ENCODE measurements at regions not wholly inside any gene's neighbourhood (a gene's known extent, or its start where the extent isn't known, plus 50 kb on each side); places are given as distances from the start of the nearest gene placed in this dataset.

DNA sequence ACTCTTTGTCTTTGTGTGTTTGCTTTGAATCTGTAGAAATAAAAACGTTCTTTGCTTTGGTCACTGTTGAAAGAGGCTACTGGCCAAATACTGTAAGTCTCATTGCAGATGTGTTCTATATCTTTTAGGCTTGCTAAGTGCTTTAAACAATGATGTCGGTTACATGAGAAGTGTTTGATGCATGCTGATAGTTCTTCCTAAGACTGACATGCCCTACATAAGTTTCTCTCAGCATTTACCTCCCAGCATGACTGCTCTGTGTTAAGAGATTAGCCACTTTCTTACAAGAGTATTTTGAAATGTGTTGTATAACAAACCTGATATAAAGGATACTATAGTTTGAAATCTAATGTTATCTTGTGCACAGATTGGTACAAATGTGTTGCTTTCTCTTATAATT is 1088.7 kb downstream of the NSUN3 start:
- H3K4me3 ChIP-seq (ENCODE audit: low read depth, low read length), result no peak overlapping the region
- no peak overlapping the region for H3K27ac ChIP-seq (ENCODE audit: extremely low read depth, low read depth, low read length)
- CTCF ChIA-PET, result no interaction called here
- no peaks in the 10 kb centered on the region for H3K36me3 ChIP-seq (ENCODE audit: control insufficient read depth in 2 of 2, insufficient read depth in 1 of 2, low read length in 2 of 2)
- H3K9me3 ChIP-seq (ENCODE audit: control insufficient read depth, insufficient read depth, low read depth, low read length), result no peaks in the 10 kb centered on the region
- POLR2A ChIA-PET, result no interaction called here
- TF ChIP-seq, protein P1, sequence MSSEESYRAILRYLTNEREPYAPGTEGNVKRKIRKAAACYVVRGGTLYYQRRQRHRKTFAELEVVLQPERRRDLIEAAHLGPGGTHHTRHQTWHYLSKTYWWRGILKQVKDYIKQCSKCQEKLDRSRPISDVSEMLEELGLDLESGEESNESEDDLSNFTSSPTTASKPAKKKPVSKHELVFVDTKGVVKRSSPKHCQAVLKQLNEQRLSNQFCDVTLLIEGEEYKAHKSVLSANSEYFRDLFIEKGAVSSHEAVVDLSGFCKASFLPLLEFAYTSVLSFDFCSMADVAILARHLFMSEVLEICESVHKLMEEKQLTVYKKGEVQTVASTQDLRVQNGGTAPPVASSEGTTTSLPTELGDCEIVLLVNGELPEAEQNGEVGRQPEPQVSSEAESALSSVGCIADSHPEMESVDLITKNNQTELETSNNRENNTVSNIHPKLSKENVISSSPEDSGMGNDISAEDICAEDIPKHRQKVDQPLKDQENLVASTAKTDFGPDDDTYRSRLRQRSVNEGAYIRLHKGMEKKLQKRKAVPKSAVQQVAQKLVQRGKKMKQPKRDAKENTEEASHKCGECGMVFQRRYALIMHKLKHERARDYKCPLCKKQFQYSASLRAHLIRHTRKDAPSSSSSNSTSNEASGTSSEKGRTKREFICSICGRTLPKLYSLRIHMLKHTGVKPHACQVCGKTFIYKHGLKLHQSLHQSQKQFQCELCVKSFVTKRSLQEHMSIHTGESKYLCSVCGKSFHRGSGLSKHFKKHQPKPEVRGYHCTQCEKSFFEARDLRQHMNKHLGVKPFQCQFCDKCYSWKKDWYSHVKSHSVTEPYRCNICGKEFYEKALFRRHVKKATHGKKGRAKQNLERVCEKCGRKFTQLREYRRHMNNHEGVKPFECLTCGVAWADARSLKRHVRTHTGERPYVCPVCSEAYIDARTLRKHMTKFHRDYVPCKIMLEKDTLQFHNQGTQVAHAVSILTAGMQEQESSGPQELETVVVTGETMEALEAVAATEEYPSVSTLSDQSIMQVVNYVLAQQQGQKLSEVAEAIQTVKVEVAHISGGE (tag by site-specific recombination; conservative IDR thresholded peaks at IDR 0.05; ENCODE audit: low read depth), result no peak
- H3K4me1 ChIP-seq (ENCODE audit: control insufficient read depth, insufficient read depth, low read length), result no peaks in the 10 kb centered on the region

DNA sequence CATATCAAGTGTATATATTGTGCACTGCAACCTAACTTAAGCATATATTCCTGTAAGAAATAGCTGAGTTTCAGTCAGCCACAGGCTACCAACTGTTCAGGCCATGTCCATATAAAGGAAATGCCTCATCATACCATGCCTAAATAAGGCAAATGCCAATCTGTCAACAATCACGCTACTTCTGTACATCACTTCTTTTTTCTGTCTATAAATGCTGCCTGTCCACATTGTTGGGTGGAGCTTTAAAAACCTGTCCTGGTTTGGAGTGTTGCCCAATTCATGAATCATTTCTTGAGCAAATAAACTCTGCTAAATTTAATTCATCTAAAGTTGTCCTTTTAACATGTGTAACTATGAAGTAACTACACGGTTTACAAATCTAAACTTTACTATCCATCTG is 1091.9 kb downstream of the NSUN3 start:
- Histone ChIP-seq H3K4me1 (ENCODE audit: control insufficient read depth, insufficient read depth, low read length) (no peaks in the 10 kb centered on the region), H3K36me3 (ENCODE audit: control insufficient read depth in 2 of 2, insufficient read depth in 1 of 2, low read length in 2 of 2) (no peaks in the 10 kb centered on the region), H3K9me3 (ENCODE audit: control insufficient read depth, insufficient read depth, low read depth, low read length) (no peaks in the 10 kb centered on the region), H3K27ac (ENCODE audit: extremely low read depth, low read depth, low read length) (no peak overlapping the region), H3K4me3 (ENCODE audit: low read depth, low read length) (no peak overlapping the region)
- TF ChIP-seq ZNF16 (tag by site-specific recombination; IDR thresholded peaks at IDR 0.05; ENCODE audit: low read depth) (no peak), ZNF341 (tag by site-specific recombination; IDR thresholded peaks at IDR 0.05; ENCODE audit: low read depth) (no peak), GLI2 (tag by site-specific recombination; IDR thresholded peaks at IDR 0.05; ENCODE audit: borderline replicate concordance, low read depth) (no peak), ZBTB8A (tag by site-specific recombination; IDR thresholded peaks at IDR 0.05) (no peak), GLIS1 (tag by site-specific recombination; IDR thresholded peaks at IDR 0.05) (no peak), ZNF837 (tag by site-specific recombination; IDR thresholded peaks at IDR 0.05) (no peak), ZNF626 (tag by site-specific recombination; IDR thresholded peaks at IDR 0.05) (no peak), ZNF600 (tag by site-specific recombination; IDR thresholded peaks at IDR 0.05) (no peak), ZNF354C (tag by site-specific recombination; IDR thresholded peaks at IDR 0.05; ENCODE audit: borderline replicate concordance, low read depth) (no peak), ZNF777 (tag by site-specific recombination; IDR thresholded peaks at IDR 0.05; ENCODE audit: borderline replicate concordance) (no peak), ZNF138 (tag by site-specific recombination; IDR thresholded peaks at IDR 0.05; ENCODE audit: borderline replicate concordance) (no peak), ZNF48 (tag by site-specific recombination; IDR thresholded peaks at IDR 0.05) (no peak), IKZF3 (tag by site-specific recombination; IDR thresholded peaks at IDR 0.05) (no peak)
- TF ChIP-seq, protein P2, sequence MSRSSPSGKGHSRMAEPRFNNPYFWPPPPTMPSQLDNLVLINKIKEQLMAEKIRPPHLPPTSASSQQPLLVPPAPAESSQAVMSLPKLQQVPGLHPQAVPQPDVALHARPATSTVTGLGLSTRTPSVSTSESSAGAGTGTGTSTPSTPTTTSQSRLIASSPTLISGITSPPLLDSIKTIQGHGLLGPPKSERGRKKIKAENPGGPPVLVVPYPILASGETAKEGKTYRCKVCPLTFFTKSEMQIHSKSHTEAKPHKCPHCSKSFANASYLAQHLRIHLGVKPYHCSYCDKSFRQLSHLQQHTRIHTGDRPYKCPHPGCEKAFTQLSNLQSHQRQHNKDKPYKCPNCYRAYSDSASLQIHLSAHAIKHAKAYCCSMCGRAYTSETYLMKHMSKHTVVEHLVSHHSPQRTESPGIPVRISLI (tag by site-specific recombination; IDR thresholded peaks at IDR 0.05), result no peak
- TF ChIP-seq, protein P3, sequence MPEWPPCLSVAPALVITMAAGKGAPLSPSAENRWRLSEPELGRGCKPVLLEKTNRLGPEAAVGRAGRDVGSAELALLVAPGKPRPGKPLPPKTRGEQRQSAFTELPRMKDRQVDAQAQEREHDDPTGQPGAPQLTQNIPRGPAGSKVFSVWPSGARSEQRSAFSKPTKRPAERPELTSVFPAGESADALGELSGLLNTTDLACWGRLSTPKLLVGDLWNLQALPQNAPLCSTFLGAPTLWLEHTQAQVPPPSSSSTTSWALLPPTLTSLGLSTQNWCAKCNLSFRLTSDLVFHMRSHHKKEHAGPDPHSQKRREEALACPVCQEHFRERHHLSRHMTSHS (tag by site-specific recombination; IDR thresholded peaks at IDR 0.05), result no peak
- TF ChIP-seq, protein P4, sequence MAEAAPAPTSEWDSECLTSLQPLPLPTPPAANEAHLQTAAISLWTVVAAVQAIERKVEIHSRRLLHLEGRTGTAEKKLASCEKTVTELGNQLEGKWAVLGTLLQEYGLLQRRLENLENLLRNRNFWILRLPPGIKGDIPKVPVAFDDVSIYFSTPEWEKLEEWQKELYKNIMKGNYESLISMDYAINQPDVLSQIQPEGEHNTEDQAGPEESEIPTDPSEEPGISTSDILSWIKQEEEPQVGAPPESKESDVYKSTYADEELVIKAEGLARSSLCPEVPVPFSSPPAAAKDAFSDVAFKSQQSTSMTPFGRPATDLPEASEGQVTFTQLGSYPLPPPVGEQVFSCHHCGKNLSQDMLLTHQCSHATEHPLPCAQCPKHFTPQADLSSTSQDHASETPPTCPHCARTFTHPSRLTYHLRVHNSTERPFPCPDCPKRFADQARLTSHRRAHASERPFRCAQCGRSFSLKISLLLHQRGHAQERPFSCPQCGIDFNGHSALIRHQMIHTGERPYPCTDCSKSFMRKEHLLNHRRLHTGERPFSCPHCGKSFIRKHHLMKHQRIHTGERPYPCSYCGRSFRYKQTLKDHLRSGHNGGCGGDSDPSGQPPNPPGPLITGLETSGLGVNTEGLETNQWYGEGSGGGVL (tag by site-specific recombination; IDR thresholded peaks at IDR 0.05), result no peak
- TF ChIP-seq, protein P5, sequence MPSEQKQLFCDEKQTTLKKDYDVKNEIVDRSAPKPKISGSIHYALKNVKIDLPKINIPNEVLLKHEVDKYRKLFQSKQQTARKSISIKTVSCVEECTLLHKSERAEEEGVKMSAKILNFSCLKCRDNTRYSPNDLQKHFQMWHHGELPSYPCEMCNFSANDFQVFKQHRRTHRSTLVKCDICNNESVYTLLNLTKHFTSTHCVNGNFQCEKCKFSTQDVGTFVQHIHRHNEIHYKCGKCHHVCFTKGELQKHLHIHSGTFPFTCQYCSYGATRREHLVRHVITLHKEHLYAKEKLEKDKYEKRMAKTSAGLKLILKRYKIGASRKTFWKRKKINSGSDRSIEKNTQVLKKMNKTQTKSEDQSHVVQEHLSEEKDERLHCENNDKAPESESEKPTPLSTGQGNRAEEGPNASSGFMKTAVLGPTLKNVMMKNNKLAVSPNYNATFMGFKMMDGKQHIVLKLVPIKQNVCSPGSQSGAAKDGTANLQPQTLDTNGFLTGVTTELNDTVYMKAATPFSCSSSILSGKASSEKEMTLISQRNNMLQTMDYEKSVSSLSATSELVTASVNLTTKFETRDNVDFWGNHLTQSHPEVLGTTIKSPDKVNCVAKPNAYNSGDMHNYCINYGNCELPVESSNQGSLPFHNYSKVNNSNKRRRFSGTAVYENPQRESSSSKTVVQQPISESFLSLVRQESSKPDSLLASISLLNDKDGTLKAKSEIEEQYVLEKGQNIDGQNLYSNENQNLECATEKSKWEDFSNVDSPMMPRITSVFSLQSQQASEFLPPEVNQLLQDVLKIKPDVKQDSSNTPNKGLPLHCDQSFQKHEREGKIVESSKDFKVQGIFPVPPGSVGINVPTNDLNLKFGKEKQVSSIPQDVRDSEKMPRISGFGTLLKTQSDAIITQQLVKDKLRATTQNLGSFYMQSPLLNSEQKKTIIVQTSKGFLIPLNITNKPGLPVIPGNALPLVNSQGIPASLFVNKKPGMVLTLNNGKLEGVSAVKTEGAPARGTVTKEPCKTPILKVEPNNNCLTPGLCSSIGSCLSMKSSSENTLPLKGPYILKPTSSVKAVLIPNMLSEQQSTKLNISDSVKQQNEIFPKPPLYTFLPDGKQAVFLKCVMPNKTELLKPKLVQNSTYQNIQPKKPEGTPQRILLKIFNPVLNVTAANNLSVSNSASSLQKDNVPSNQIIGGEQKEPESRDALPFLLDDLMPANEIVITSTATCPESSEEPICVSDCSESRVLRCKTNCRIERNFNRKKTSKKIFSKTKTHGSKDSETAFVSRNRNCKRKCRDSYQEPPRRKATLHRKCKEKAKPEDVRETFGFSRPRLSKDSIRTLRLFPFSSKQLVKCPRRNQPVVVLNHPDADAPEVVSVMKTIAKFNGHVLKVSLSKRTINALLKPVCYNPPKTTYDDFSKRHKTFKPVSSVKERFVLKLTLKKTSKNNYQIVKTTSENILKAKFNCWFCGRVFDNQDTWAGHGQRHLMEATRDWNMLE (tag by site-specific recombination; conservative IDR thresholded peaks at IDR 0.05; ENCODE audit: low read depth), result no peak
- TF ChIP-seq, protein P6, sequence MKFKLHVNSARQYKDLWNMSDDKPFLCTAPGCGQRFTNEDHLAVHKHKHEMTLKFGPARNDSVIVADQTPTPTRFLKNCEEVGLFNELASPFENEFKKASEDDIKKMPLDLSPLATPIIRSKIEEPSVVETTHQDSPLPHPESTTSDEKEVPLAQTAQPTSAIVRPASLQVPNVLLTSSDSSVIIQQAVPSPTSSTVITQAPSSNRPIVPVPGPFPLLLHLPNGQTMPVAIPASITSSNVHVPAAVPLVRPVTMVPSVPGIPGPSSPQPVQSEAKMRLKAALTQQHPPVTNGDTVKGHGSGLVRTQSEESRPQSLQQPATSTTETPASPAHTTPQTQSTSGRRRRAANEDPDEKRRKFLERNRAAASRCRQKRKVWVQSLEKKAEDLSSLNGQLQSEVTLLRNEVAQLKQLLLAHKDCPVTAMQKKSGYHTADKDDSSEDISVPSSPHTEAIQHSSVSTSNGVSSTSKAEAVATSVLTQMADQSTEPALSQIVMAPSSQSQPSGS (tag by site-specific recombination; IDR thresholded peaks at IDR 0.05; ENCODE audit: low read depth), result no peak
- POLR2A ChIA-PET, result interaction anchor here (0.5 kb wide), 1 partner anchor 12 kb away, joined by 3 read pairs; no protein-coding TSS in a partner anchor
- CTCF ChIA-PET, result no interaction called here

Data from HEK293 (cell line).